H9 (cell line): ENCODE measurements at regions not wholly inside any gene's neighbourhood (a gene's known extent, or its start where the extent isn't known, plus 50 kb on each side); places are given as distances from the start of the nearest gene placed in this dataset.

Source experiments
- DNase-seq: peaks from one replicate; pipeline ENCODE4 v3.0.0-alpha.2; 2017
- H2AFZ ChIP-seq: one replicate; pipeline ENCODE4 v1.6.1; 2013; ENCODE audit warnings: mild to moderate bottlenecking, low read length, control low read depth, moderate library complexity
- H2AK5ac ChIP-seq: 2 replicates; pipeline ENCODE4 v1.6.1; 2013; ENCODE audit warnings: low read length, control low read depth, mixed read lengths; ENCODE audit not compliant: insufficient read length
- H2BK120ac ChIP-seq: one replicate; pipeline ENCODE4 v1.6.1; 2013; ENCODE audit warnings: low read depth, mild to moderate bottlenecking, low read length, control low read depth, inconsistent platforms; ENCODE audit not compliant: poor library complexity, severe bottlenecking
- H2BK12ac ChIP-seq: 2 replicates; pipeline ENCODE4 v1.6.1; 2013; ENCODE audit warnings: low read length, control low read depth, mixed read lengths, low read depth; ENCODE audit not compliant: insufficient read length
- H2BK15ac ChIP-seq: 2 replicates; pipeline ENCODE4 v1.6.1; 2013; ENCODE audit warnings: low read depth, low read length, control low read depth
- H2BK20ac ChIP-seq: one replicate; pipeline ENCODE4 v1.6.1; 2013; ENCODE audit warnings: low read depth, mild to moderate bottlenecking, low read length, control low read depth, inconsistent platforms; ENCODE audit not compliant: poor library complexity, severe bottlenecking
- H2BK5ac ChIP-seq: 2 replicates; pipeline ENCODE4 v1.6.1; 2013; ENCODE audit warnings: low read length, control low read depth, mixed read lengths; ENCODE audit not compliant: insufficient read length
- H3K14ac ChIP-seq: 2 replicates; pipeline ENCODE4 v1.6.1; 2013; ENCODE audit warnings: low read length, control low read depth; ENCODE audit not compliant: insufficient read depth
- H3K18ac ChIP-seq: 2 replicates; pipeline ENCODE4 v1.6.1; 2013; ENCODE audit warnings: low read depth, mild to moderate bottlenecking, mixed read lengths, low read length, control low read depth; ENCODE audit not compliant: insufficient read length
- H3K23ac ChIP-seq: 2 replicates; pipeline ENCODE4 v1.6.1; 2013; ENCODE audit warnings: low read length, control low read depth, mixed read lengths, low read depth; ENCODE audit not compliant: insufficient read length
- H3K23me2 ChIP-seq: 2 replicates; pipeline ENCODE4 v1.6.1; 2013; ENCODE audit warnings: low read depth, mild to moderate bottlenecking, mixed read lengths, low read length, control low read depth; ENCODE audit not compliant: insufficient read length, poor library complexity, severe bottlenecking
- H3K27ac ChIP-seq: 2 replicates; pipeline ENCODE4 v1.5.1; 2013; ENCODE audit warnings: low read length, control low read depth, mixed read lengths, low read depth; ENCODE audit not compliant: insufficient read length
- H3K27me3 ChIP-seq: 2 replicates; pipeline ENCODE4 v1.6.1; 2013; ENCODE audit warnings: low read length, control low read depth, inconsistent platforms; ENCODE audit not compliant: insufficient read depth
- H3K4ac ChIP-seq: 2 replicates; pipeline ENCODE4 v1.6.1; 2013; ENCODE audit warnings: low read depth, mild to moderate bottlenecking, control low read depth, inconsistent platforms, low read length, moderate library complexity
- H3K4me1 ChIP-seq: 2 replicates; pipeline ENCODE4 v1.6.1; 2013; ENCODE audit warnings: low read length, control low read depth, inconsistent platforms; ENCODE audit not compliant: insufficient read depth
- H3K4me2 ChIP-seq: 2 replicates; pipeline ENCODE4 v1.6.1; 2013; ENCODE audit warnings: low read length, control low read depth, mixed read lengths; ENCODE audit not compliant: insufficient read length, insufficient read depth
- H3K56ac ChIP-seq: 2 replicates; pipeline ENCODE4 v1.6.1; 2013; ENCODE audit warnings: low read depth, mild to moderate bottlenecking, mixed read lengths, low read length, control low read depth; ENCODE audit not compliant: insufficient read length
- H3K79me1 ChIP-seq: 2 replicates; pipeline ENCODE4 v1.6.1; 2013; ENCODE audit warnings: low read depth, mild to moderate bottlenecking, moderate library complexity, low read length, control low read depth, inconsistent platforms; ENCODE audit not compliant: insufficient read depth, poor library complexity, severe bottlenecking
- H3K79me2 ChIP-seq: 2 replicates; pipeline ENCODE4 v1.6.1; 2013; ENCODE audit warnings: low read length, control low read depth, inconsistent platforms; ENCODE audit not compliant: insufficient read depth
- H3K9ac ChIP-seq: 2 replicates; pipeline ENCODE4 v1.6.1; 2013; ENCODE audit warnings: low read length, control low read depth, mixed read lengths; ENCODE audit not compliant: insufficient read length; ENCODE audit errors: extremely low read depth
- H3K9me3 ChIP-seq: one replicate; pipeline ENCODE4 v1.6.1; 2013; ENCODE audit warnings: low read depth, low read length, inconsistent platforms; ENCODE audit not compliant: control insufficient read depth
- H3T11ph ChIP-seq: one replicate; pipeline ENCODE4 v1.6.1; 2013; ENCODE audit warnings: mild to moderate bottlenecking, low read length, control low read depth, inconsistent platforms
- H4K20me1 ChIP-seq: one replicate; pipeline ENCODE4 v1.6.1; 2013; ENCODE audit not compliant: control insufficient read depth, insufficient read length, insufficient read depth
- H4K5ac ChIP-seq: 2 replicates; pipeline ENCODE4 v1.6.1; 2013; ENCODE audit warnings: low read depth, mild to moderate bottlenecking, mixed read lengths, low read length, control low read depth; ENCODE audit not compliant: insufficient read length
- H4K8ac ChIP-seq: replicated peaks from 2 replicates; pipeline ENCODE4 v1.6.1; 2013; ENCODE audit warnings: low read length, control low read depth, mixed read lengths, low read depth; ENCODE audit not compliant: insufficient read length
- H4K91ac ChIP-seq: 2 replicates; pipeline ENCODE4 v1.6.1; 2013; ENCODE audit warnings: low read depth, mild to moderate bottlenecking, moderate library complexity, mixed read lengths, low read length, control low read depth; ENCODE audit not compliant: insufficient read length
- H3K27ac Mint-ChIP-seq, 3 experiments: 2 replicates in 2 of 3; 3 replicates in 1 of 3; pipeline ENCODE4 v1.8.0; 2020 to 2021; ENCODE audit warnings: mixed read lengths in 3 of 3, mild to moderate bottlenecking in 1 of 3, moderate library complexity in 1 of 3
- H3K27me3 Mint-ChIP-seq: 2 replicates; pipeline ENCODE4 v1.8.0; 2021; ENCODE audit warnings: low read depth, mild to moderate bottlenecking, moderate library complexity, mixed read lengths
- H3K36me3 Mint-ChIP-seq, 3 experiments: 2 replicates in 2 of 3; 3 replicates in 1 of 3; pipeline ENCODE4 v1.8.0; 2020 to 2021; ENCODE audit warnings: low read depth in 3 of 3, mixed read lengths in 3 of 3; ENCODE audit not compliant: insufficient read depth in 1 of 3
- H3K4me1 Mint-ChIP-seq, 2 experiments: 2 replicates each; pipeline ENCODE4 v1.8.0; 2020; ENCODE audit warnings: mixed read lengths in 2 of 2
- H3K4me3 Mint-ChIP-seq, 2 experiments: 2 replicates in 1 of 2; 3 replicates in 1 of 2; pipeline ENCODE4 v1.8.0; 2020 to 2021; ENCODE audit warnings: mild to moderate bottlenecking in 2 of 2, mixed read lengths in 2 of 2, moderate library complexity in 1 of 2
- H3K9me3 Mint-ChIP-seq, 2 experiments: 2 replicates in 1 of 2; 3 replicates in 1 of 2; pipeline ENCODE4 v1.8.0; 2020; ENCODE audit warnings: mild to moderate bottlenecking in 2 of 2, mixed read lengths in 2 of 2, moderate library complexity in 1 of 2
- whole genome bisulfite sequencing: extraction: QIAGEN DNeasy Blood & Tissue Kit; methylation state at CpG from one replicate; pipeline ENCODE4 v1.1.7; 2013; ENCODE audit warnings: missing lambda C conversion rate, low lambda C conversion rate, mixed read lengths; ENCODE audit not compliant: insufficient read length; ENCODE audit errors: extremely low coverage; 5-methylcytosine and 5-hydroxymethylcytosine counted together
- TF ChIP-seq, protein P1 (sequence below): fragments of 200-600 bp; sonication (generic); conservative IDR thresholded peaks from 3 replicates; pipeline ENCODE4 v1.8.0; 2021; ENCODE audit warnings: antibody characterized with exemption, mild to moderate bottlenecking

DNA sequence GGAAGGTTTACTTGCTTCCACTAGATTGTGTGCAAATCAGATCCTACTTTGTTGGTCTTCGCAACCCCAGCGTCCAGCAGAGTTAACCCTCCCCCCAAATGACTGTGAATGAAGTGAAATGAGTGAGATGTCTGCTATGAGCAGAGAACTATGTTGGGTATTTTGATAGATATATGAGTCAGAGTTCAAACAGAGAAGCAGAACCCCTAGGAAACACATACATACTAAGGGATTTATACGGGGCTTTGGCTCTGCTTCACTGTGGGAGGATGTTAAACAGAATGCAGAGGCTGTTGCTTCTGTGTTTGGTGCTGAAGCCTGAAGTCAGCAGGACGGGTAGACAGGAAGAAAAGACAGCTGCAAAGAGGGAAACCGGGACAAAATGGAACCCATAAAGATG is 197.0 kb downstream of the MZT1 start:
- Histone ChIP-seq H2BK20ac (no peak overlapping the region), H3K79me2 (no peaks in the 10 kb centered on the region), H3K27ac (no peak overlapping the region), H4K20me1 (no peaks in the 10 kb centered on the region), H4K5ac (no peak overlapping the region), H4K8ac (no peak overlapping the region), H2BK120ac (no peak overlapping the region), H2AK5ac (no peak overlapping the region), H2AFZ (no peak overlapping the region), H2BK12ac (no peak overlapping the region), H2BK15ac (no peak overlapping the region), H3K4me1 (no peaks in the 10 kb centered on the region), H2BK5ac (no peak overlapping the region), H4K91ac (no peak overlapping the region), H3K14ac (no peak overlapping the region), H3K9me3 (no peaks in the 10 kb centered on the region), H3K18ac (no peak overlapping the region), H3K79me1 (no peaks in the 10 kb centered on the region), H3K27me3 (no peaks in the 10 kb centered on the region), H3K23me2 (no peaks in the 10 kb centered on the region), H3K4me2 (no peak overlapping the region), H3K56ac (no peak overlapping the region), H3T11ph (no peak overlapping the region), H3K4ac (no peak overlapping the region), H3K23ac (no peak overlapping the region), H3K9ac (no peak overlapping the region)
- Mint-ChIP-seq H3K9me3 (peaks cover 0 to 9% of the 10 kb centered on the region in 2 experiments; a peak in 4 of 5 replicates), H3K4me3 (no peak overlapping the region), H3K4me1 (peaks cover 27 to 38% of the 10 kb centered on the region in 2 experiments), H3K27ac (no peak overlapping the region; a peak in 1 of 7 replicates), H3K36me3 (peaks cover 0 to 2% (median 0%) of the 10 kb centered on the region in 3 experiments; a peak in 4 of 7 replicates), H3K27me3 (peaks cover 27% of the 10 kb centered on the region)
- no peak for DNase-seq
- TF ChIP-seq, protein P1, sequence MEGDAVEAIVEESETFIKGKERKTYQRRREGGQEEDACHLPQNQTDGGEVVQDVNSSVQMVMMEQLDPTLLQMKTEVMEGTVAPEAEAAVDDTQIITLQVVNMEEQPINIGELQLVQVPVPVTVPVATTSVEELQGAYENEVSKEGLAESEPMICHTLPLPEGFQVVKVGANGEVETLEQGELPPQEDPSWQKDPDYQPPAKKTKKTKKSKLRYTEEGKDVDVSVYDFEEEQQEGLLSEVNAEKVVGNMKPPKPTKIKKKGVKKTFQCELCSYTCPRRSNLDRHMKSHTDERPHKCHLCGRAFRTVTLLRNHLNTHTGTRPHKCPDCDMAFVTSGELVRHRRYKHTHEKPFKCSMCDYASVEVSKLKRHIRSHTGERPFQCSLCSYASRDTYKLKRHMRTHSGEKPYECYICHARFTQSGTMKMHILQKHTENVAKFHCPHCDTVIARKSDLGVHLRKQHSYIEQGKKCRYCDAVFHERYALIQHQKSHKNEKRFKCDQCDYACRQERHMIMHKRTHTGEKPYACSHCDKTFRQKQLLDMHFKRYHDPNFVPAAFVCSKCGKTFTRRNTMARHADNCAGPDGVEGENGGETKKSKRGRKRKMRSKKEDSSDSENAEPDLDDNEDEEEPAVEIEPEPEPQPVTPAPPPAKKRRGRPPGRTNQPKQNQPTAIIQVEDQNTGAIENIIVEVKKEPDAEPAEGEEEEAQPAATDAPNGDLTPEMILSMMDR, result no peak
- WGBS, result no CpG with 5 or more reads among the region's 5 CpGs
